GM19463 (cell line): ENCODE measurements at regions not wholly inside any gene's neighbourhood (a gene's known extent, or its start where the extent isn't known, plus 50 kb on each side); places are given as distances from the start of the nearest gene placed in this dataset.

ENCODE experiments used
- ATAC-seq: cut with Tn5 transposase; IDR thresholded peaks from one replicate; pipeline ENCODE4 v1.9.1; 2021; ENCODE audit warnings: mild to moderate bottlenecking, moderate library complexity; ENCODE audit not compliant: unreplicated experiment

GRCh38 chr11:131111775-131112174 lies 195.5 kb upstream of the SNX19 start:
- no peak for ATAC-seq

GRCh38 chr11:131118247-131118646 lies 202.0 kb upstream of the SNX19 start:
- no peak for ATAC-seq

- ATAC-seq = no peak
Measured at GRCh38 chr11:131121426-131122333, 205.4 kb upstream of the SNX19 start.

- ATAC-seq = no peak
Measured at GRCh38 chr11:131122448-131122847, 206.2 kb upstream of the SNX19 start.

- no peak for ATAC-seq
Measured at GRCh38 chr11:131129474-131129873, 213.2 kb upstream of the SNX19 start.

- ATAC-seq = no peak
Measured at GRCh38 chr11:131135611-131136010, 219.3 kb upstream of the SNX19 start.

- no peak for ATAC-seq
Measured at GRCh38 chr11:131136486-131136885, 220.2 kb upstream of the SNX19 start.

GRCh38 chr11:131137046-131137445 lies 220.8 kb upstream of the SNX19 start:
- no peak for ATAC-seq

GRCh38 chr11:131138731-131139130 lies 222.5 kb upstream of the SNX19 start:
- ATAC-seq = no peak

- no peak for ATAC-seq
Measured at GRCh38 chr11:131145791-131146190, 224.6 kb upstream of the NTM start.

GRCh38 chr11:131146827-131147490 lies 223.5 kb upstream of the NTM start:
- ATAC-seq = no peak

GRCh38 chr11:131154351-131154750 lies 216.1 kb upstream of the NTM start:
- no peak for ATAC-seq

GRCh38 chr11:131157678-131158077 lies 212.7 kb upstream of the NTM start:
- no peak for ATAC-seq

GRCh38 chr11:131160846-131161245 lies 209.6 kb upstream of the NTM start:
- ATAC-seq = no peak

- no peak for ATAC-seq
Measured at GRCh38 chr11:131163613-131164012, 206.8 kb upstream of the NTM start.

GRCh38 chr11:131165036-131165435 lies 205.4 kb upstream of the NTM start:
- no peak for ATAC-seq

GRCh38 chr11:131168839-131169713 lies 201.3 kb upstream of the NTM start:
- ATAC-seq = no peak

- no peak for ATAC-seq
Measured at GRCh38 chr11:131172011-131172410, 198.4 kb upstream of the NTM start.

- no peak for ATAC-seq
Measured at GRCh38 chr11:131178020-131178419, 192.4 kb upstream of the NTM start.

- ATAC-seq = no peak
Measured at GRCh38 chr11:131178596-131178995, 191.8 kb upstream of the NTM start.

- no peak for ATAC-seq
Measured at GRCh38 chr11:131179836-131180235, 190.6 kb upstream of the NTM start.
